HG03442 (cell line): ENCODE measurements at regions not wholly inside any gene's neighbourhood (a gene's known extent, or its start where the extent isn't known, plus 50 kb on each side); places are given as distances from the start of the nearest gene placed in this dataset.
"Not testable (repeated sequence)": the region's sequence is repeated elsewhere in the genome, so short reads cannot be mapped to it uniquely, and the experiment has no call there.

Source experiments
- ATAC-seq: cut with Tn5 transposase; IDR thresholded peaks from one replicate; pipeline ENCODE4 v1.9.1; 2021; ENCODE audit warnings: mild to moderate bottlenecking, moderate library complexity; ENCODE audit not compliant: unreplicated experiment

DNA sequence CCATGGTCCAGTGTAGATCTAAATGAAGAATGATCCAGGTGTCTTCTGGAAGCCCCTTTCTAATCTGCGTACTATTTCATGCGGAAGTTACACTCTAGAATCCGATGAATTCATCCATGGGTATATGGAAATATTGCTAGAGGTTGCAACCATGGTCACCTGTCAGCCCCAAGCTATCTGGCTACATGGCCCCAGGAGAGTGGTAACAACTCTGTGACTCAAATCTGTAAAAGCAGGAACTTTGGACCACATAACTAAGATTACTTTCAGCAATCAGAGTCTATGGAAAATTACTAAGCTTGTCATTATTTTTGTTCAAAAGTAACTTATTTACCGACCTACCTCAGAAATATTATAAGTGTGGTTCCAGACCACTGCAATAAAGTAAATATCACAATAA is 150.6 kb upstream of the MED14 start:
- no peak for ATAC-seq

DNA sequence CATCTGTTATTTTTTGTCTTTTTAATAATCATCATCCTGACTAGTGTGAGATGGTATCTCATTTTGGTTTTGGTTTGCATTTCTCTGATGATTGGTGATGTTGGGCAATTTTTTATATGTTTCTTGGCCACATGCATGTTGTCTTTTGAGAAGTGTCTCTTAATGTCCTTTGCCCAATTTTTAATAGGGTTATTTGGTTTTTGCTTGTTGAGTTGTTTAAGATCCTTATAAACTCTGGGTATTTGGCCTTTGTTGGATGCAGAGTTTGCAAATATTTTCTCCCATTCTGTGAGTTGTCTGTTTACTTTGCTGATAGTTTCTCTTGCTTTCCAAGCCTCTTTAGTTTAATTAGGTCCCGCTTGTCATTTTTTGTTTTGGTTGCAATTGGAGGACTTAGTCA is 152.1 kb upstream of the MED14 start:
- no peak for ATAC-seq

DNA sequence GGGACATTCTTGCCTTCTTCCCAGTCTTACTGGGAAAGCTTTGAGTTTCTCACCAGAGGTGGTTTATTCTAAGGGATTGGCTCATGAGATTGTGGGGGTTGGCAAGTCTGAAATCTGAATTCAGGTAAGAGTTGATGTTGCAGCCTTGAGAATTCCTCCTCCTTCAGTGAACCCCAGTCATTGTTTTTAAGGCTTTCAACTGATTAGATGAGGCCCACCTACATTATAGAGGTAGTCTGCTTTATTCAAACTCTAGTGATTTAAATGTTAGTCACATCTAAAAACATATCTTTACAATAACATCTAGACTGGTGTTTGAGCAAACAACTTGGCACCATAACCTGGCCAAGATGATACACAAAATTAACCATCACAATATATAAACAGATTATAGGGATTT is 156.5 kb upstream of the MED14 start:
- no peak for ATAC-seq

DNA sequence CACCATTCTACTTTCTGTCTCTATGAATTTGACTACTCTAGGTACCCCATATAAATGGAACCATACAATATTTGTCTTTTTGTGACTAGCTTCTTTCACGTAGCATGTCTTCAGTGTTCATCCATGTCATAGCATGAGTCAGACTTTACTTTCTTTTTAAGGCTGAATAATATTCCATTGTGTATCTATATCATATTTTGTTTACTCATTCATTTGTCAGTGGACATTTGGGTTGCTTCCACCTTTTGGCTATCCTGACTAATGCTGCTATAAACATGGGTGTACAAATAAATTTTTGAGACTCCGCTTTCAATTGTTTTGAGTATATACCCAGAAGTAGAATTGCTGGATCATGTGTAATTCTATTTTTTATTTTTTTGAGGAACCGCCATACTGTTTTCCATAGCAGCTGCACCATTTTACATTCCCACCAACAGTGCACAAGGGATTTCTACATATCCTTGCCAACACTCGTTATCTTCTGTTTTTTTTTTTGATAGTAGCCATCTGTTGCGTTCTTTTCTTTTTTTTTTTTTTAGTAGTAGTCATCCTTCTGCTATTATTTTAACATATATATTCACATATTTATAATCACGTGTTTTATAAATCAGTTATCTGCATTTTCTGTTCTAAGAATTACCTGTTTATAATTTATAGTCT is 158.0 kb upstream of the MED14 start:
- ATAC-seq = no peak

DNA sequence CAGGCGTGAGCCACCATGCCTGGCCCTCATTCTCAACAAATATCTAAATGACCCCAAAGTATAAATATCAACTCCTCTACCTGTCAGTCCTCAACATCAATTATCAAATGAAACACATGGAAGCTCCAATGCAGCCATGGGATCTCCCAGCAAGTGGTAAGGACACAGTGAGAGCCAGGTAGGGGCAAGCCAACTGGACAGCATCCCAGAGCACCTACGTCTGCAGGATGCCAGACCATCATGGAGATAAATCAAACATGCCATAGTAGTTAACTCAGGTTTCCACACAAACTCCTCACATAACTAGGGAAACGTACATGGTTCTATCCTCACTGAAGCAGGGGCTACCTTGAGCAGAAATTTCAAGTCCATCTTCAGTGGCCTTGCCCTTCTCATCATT is 159.9 kb upstream of the MED14 start:
- ATAC-seq = no peak

DNA sequence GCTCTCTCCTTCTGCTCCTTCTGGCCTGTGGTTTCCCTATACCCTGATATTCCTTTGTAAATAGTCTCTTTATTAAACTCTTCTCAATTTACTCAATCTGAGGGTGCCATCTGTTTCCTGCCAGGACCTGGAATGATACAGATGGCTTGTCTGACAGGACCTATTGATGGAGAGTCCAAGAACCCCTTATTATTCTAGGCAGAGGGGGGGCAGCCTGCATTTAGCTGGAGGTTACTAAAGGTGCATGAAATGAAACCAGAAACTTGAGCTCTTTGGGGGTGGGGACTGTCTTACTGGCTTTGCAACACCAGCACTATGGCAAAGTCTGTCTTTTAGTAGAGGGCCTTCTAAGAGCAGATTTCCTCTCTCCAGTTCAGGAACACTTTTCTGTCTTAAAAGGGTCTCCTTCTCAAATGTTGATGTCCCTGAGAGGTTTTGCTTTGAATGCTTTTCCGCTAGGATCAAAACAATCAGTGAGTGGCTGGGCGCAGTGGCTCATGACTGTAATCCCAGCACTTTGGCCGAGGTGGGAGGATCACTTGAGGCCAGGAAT is 162.5 kb upstream of the MED14 start:
- ATAC-seq = no peak

DNA sequence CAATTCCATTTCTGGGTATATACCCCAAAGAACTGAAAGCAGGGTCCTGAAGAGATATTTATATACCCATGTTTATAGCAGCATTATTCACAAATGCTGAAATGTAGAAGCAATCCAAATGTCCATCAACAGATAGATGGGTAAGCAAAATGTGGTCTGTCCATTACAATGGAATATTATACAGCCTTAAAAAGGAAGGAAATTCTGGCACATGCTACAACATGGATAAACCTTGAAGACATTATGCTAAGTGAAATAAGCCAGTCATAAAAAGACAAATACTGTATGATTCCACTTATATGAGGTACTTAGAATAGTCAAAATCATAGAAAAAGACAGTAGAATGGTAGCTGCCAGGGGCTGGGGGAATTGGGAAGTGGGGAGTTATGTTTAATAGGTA is 169.4 kb upstream of the MED14 start:
- ATAC-seq = not testable (repeated sequence)

DNA sequence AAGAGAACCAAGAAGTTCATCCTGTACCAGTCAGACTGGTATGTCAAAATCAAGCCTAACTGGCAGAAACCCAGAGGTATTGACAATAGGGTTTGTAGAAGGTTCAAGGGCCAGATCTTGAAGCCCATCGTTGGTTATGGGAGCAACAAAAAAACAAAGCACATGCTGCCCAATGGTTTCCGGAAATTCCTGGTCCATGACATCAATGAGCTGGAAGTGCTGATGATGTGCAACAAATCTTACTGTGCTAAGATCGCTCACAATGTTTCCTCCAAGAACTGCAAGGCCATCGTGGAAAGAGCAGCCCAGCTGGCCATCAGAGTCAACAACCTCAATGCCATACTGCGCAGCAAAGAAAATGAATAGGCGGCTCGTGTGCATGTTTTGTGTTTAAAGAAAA is 172.7 kb upstream of the MED14 start:
- ATAC-seq = no peak

DNA sequence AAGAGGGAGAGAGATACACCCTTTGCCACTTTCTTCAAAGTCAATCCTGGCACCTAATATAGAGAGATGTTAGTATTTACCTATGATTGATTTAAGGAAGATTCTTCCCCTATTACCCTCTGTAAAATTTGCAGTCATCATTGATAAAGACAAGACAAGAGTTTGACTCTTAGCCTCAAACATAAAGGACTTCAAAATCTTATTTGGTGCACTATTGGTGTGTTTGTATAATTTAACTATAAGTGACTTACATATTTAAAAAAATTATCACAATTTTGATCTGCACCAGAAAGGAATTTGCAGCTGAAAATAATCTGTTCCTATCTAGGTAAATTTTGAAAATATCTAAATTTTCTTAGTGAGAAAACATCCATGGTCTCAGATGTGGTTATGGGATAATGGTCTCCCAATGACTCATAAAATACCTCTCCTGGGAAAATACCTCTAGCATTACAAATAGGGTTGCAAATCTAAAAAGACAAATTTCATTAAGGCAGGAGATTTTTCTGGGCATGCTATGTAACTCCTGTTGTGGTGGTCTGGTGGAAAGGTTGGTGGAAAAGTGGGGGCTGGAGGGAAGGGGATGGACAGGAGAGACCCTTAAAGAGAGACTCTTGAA is 173.6 kb upstream of the MED14 start:
- ATAC-seq = no peak

DNA sequence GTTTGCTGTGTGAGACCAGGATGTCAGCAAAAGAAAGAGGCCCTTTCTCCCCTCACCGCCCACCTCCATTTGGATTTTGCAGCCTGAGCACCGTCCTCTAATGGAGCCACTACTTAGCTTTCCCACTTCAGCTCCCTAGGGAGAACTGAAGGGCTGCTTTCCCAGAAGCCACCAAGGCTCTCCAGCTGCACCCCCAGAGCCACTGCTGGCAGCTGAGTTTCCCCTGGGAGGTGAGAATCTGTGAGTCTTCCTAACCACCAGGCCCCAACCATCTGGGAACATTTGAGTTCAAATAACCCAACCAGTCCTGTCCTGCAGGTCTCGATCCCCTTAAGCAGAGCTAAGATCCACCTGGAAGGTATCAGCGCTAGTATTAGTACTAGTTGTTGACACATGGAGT is 173.1 kb upstream of the USP9X start:
- ATAC-seq = no peak

DNA sequence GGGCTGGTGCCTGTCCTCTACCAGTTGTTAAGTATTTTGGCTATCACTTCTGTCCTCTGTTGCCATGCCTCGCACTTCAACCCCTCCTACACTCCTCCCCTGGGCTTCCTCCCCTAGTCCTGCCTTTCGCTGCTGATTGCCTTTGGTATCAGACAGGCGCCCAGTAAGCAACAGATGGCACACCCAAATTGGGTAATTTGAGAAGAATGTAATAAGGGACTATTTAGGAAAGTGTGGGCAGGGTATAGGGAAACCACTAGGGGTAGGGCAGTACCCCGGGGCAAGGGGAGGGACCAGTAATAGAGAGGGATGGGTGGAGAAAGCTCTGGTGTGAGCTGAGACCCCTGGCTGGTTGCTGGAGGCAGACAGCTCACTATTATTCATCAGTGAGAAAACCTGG is 172.7 kb upstream of the USP9X start:
- no peak for ATAC-seq

DNA sequence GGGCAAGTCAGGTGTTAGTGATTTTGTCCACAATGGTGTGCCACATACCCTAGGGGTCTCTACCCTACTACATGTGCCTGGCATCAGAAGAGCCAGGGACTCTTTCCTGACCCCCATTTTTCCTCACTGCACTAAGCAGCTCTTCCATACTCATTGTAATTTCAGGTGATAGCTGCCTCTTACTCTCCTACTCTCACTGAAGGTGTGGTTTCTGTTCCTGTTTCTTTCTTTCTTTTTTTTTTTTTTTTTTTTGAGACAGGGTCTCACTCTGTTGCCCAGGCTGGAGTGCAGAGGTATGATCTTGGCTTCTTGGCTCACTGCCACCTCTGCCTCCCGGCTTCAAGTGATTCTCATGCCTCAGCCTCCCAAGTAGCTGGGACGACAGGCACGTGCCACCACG is 164.9 kb upstream of the USP9X start:
- ATAC-seq = no peak

DNA sequence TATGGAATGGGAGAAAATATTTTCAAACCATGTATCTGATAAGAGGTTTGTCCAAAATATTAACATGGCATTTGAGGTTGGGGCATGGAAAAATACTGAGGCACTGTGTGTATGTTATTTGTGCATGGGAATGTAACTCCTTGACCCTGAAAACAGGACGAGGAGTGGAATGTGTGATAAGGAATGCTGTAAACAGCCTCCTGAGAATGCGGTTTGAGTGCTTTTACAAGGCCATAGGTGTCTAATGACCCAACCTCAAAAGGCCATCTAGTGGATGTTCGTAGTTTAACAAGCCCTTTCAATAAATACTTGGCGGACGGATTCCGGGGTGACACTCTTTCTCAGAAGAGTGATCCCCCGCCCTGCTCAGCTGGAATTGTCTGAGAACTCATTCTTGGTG is 162.9 kb upstream of the USP9X start:
- no peak for ATAC-seq

DNA sequence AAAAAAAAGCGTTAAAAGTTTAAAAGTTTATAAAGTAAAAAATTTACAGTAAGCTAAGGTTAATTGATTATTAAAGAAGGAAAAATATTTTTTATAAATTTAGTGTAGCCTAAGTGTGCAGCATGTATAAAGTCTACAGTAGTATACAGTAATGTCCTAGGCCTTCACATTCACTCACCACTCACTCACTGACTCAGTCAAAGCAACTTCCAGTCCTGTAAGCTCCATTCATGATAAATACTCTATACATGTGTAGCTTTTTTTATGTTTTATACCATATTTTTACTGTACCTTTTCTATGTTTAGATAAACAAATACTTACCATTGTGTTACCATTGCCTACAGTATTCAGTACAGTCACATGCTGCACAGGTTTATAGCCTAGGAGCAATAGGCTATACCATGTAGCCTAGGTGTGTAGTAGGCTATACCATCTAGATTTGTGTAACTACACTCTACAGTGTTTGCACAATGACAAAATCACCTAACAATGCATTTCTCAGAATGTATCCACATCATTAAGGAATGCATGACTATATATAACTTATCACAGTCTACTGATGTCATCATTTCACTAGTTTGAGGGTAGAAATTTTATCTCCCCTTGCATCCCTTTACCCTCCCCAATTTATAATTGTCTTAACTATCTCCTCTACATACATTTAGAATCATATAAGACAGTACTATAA is 158.4 kb upstream of the USP9X start:
- ATAC-seq = not testable (repeated sequence)

DNA sequence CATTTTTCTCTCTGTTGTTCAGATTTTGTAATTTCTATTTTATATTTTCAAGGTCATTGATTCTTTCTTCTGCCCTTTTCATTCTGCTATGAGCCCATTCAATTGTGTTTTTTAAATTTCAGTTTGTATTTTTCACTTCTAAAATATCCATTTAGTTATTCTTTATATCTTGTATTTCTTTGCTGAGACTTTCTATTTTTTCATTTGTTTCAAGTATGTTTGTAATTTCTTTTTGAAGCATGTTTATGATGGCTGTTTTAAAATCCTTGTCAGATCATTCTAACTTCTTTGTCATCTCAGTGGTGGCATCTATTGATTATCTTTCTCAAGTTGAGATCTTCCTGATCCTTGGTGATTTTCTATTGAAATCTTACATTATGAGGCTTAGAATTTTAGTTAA is 157.2 kb upstream of the USP9X start:
- ATAC-seq = no peak

DNA sequence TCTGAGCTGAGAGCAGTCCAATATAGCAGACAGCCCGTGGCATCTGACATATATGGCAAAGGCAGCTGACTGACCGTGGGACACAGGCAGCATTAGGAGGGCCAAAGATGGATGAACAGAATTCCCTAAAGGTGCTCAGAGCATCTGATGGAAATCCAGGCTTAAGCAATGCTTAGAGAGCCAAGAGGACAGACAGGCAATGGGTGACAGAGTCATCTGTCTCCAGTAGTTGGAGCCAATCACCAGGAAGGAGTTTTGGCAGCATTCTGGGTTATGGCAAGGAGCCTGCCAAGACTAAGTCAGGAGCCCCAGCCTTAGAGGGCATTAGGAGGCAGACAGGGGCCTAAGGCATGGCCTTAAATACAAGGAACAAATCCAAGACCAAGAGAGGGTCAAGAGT is 153.3 kb upstream of the USP9X start:
- ATAC-seq = no peak

DNA sequence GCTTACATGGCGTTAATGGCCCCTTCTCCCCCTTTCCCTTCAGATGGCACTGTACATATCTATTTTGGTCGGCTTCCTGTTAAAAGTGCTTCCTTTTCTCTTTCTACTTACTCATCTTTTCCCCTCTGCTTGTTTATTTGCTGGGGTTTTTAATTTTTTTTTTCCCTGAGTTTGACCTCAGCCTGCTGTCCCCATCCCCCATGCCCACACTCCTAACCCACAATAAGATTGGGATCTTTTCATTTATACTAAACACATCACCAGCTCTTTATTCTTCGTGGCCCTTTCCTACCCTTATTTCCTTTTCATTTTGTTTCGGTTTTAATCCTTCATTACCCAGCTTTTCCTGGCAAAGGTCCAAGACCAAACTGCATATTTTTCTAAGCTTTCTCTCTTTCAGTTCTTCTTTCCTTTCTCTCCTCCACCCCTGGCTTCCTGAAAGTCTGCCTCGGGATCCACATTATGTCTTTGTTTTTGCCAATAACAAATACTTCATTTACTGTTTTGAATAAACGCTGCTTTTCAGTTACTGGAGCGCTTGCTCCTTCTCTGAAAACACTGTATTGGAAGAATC is 152.0 kb upstream of the USP9X start:
- no peak for ATAC-seq

DNA sequence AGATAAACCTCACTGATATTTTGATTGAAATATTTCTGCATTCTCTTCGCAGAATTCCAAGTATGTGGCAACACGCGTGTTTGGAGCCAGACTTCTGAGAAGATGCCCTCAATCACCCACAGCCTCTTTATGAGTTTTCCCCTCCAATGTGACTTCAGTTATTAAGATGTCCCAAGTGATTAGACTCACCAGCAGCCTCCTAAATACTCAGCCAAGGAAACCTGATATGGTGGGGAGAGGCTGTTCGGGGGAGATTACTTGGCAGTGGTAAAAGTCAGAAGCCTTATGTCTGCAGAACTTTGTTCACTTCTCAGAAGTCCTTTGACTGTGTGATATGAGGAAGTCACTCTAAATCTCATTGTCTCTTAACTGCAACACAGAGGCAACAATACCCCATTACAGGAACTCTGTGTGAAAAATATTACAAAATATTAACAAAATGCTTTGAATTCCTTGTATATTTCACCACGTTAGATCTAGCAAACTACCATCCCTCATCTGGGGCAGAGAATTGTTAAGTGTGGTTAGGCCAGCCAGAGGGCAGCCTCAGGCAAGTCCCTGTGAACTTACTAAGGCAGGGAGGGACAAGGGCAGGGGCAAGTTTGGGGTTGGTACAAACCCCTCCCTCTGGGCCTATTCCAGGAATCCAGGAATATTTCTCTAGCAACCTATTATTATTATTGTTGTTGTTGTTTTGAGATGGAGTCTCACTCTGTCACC is 151.4 kb upstream of the USP9X start:
- no peak for ATAC-seq

DNA sequence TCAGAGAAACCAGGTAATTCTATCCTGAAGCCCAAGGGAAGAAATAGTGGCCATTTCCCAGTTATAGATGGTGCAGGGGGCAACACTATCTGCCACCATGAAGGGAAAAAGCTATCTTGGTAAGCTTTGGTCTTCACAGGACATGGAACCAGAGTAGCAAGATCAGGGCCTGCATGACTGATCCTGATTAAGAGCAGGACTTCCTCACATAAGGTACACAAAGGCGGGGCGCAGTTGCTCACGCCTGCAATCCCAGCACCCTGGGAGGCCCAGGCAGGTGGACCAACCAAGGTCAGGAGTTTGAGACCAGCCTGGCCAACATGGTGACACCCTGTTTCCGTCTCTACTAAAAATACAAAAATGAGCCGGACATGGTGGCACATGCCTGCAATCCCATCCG is 148.4 kb upstream of the USP9X start:
- no peak for ATAC-seq

DNA sequence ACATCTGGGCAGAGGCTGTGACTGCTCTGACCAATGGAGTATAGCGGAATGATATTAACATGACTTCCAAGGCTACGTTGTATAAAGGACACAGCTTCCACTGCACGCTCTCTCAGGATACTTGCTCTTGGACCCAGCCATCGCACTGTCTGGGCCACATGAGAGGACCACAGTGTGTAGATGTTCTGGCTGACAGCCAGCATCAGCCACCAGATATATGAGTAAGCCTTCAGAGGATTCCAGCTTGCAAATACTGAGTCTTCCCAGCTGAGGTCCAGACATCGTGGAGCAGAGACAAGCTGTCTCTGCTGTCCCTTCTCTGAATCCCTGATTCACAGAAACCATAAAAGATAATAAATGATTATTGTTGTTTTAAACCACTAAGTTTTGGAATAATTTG is 146.8 kb upstream of the USP9X start:
- ATAC-seq = no peak

DNA sequence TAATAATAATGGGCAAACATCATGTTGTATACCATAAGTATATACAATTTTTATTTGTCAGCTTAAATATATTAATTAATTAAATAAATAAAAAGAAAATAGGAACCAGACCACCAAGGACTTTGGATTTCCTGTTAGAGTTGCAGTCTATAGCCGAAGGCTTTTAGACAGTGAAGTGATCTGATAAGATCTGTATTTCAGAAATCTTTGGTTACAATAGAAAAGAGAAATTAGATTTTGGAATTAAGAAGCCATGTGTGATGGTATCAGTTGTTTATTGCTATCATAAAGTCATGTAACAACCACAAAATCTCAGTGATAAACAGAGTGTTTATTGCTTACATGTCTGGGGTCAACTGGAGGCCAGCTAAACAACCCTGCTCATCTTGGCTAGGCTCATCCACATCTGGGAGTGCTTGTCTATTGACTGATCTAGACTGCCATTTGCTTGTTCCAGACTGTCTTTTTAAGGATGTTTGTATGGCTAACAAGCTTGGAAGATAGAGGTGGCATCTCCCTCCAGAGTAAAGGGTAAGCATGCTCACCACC is 142.1 kb upstream of the USP9X start:
- no peak for ATAC-seq
